HFFc6 (cell line): ENCODE measurements at regions not wholly inside any gene's neighbourhood (a gene's known extent, or its start where the extent isn't known, plus 50 kb on each side); places are given as distances from the start of the nearest gene placed in this dataset.

Experiments
- DNase-seq: peaks from one replicate; pipeline ENCODE4 v3.0.0-alpha.2; 2018
- H3K27ac Mint-ChIP-seq: 2 replicates; pipeline ENCODE4 v1.8.0; 2020; ENCODE audit warnings: mild to moderate bottlenecking, mixed read lengths
- H3K27me3 Mint-ChIP-seq: 2 replicates; pipeline ENCODE4 v1.8.0; 2021; ENCODE audit warnings: mild to moderate bottlenecking, moderate library complexity, mixed read lengths; ENCODE audit not compliant: insufficient read depth
- H3K36me3 Mint-ChIP-seq: 2 replicates; pipeline ENCODE4 v1.8.0; 2021; ENCODE audit warnings: low read depth, mixed read lengths
- H3K4me1 Mint-ChIP-seq: 2 replicates; pipeline ENCODE4 v1.8.0; 2020; ENCODE audit warnings: low read depth, mixed read lengths
- H3K4me3 Mint-ChIP-seq: 2 replicates; pipeline ENCODE4 v1.8.0; 2020; ENCODE audit warnings: mild to moderate bottlenecking, moderate library complexity, mixed read lengths
- H3K9me3 Mint-ChIP-seq: 2 replicates; pipeline ENCODE4 v1.8.0; 2020; ENCODE audit warnings: mild to moderate bottlenecking, mixed read lengths
- CTCF ChIP-seq: fragments of 200-600 bp; sonication (generic); IDR thresholded peaks from 2 replicates; pipeline ENCODE4 v1.5.0; 2021; ENCODE audit warnings: antibody characterized with exemption, mild to moderate bottlenecking

GRCh38 chr6:18785810-18786490 is 398.8 kb downstream of the RNF144B start:
- Mint-ChIP-seq H3K36me3 (no peaks in the 10 kb centered on the region), H3K9me3 (peaks cover 34% of the 10 kb centered on the region), H3K27me3 (no peaks in the 10 kb centered on the region), H3K4me3 (no peak overlapping the region), H3K27ac (no peak overlapping the region), H3K4me1 (no peaks in the 10 kb centered on the region)
- no peak for TF ChIP-seq CTCF
- DNase-seq = no peak

GRCh38 chr6:18792866-18793265 is 405.7 kb downstream of the RNF144B start:
- no peaks in the 10 kb centered on the region for H3K4me1 Mint-ChIP-seq
- TF ChIP-seq CTCF = no peak
- H3K9me3 Mint-ChIP-seq = peaks cover 56% of the 10 kb centered on the region
- H3K4me3 Mint-ChIP-seq = no peak overlapping the region
- no peak for DNase-seq
- no peaks in the 10 kb centered on the region for H3K36me3 Mint-ChIP-seq
- H3K27ac Mint-ChIP-seq = no peak overlapping the region
- no peaks in the 10 kb centered on the region; the same call in 1 of the 2 replicates for H3K27me3 Mint-ChIP-seq

- H3K9me3 Mint-ChIP-seq = peaks cover 64% of the 10 kb centered on the region
- H3K27ac Mint-ChIP-seq = no peak overlapping the region
Measured at GRCh38 chr6:18795726-18796125, 408.6 kb downstream of the RNF144B start.

GRCh38 chr6:18820725-18821124 is 433.6 kb downstream of the RNF144B start:
- H3K36me3 Mint-ChIP-seq = no peaks in the 10 kb centered on the region; the same call in 1 of the 2 replicates
- no peak overlapping the region for H3K4me3 Mint-ChIP-seq
- H3K27ac Mint-ChIP-seq = no peak overlapping the region
- H3K9me3 Mint-ChIP-seq = peaks cover 47% of the 10 kb centered on the region
- H3K27me3 Mint-ChIP-seq = no peaks in the 10 kb centered on the region; the same call in 1 of the 2 replicates
- H3K4me1 Mint-ChIP-seq = no peaks in the 10 kb centered on the region
- no peak for DNase-seq
- no peak for TF ChIP-seq CTCF

More at GRCh38 chr6:18795726-18796125, 408.6 kb downstream of the RNF144B start:
- Mint-ChIP-seq H3K27me3 (no peaks in the 10 kb centered on the region; the same call in 1 of the 2 replicates), H3K4me3 (no peak overlapping the region), H3K4me1 (no peaks in the 10 kb centered on the region), H3K36me3 (peaks cover 5% of the 10 kb centered on the region; the same call in 1 of the 2 replicates)
- no peak for DNase-seq
- no peak for TF ChIP-seq CTCF

GRCh38 chr6:18823782-18824386 is 436.7 kb downstream of the RNF144B start:
- Mint-ChIP-seq H3K4me3 (no peak overlapping the region), H3K9me3 (peaks cover 62% of the 10 kb centered on the region), H3K36me3 (no peaks in the 10 kb centered on the region; the same call in 1 of the 2 replicates), H3K4me1 (no peaks in the 10 kb centered on the region), H3K27me3 (no peaks in the 10 kb centered on the region; the same call in 1 of the 2 replicates), H3K27ac (no peak overlapping the region)
- peak; percentile 5 for DNase-seq
- TF ChIP-seq CTCF = peak; percentile 85
